ENCODE measurements at regions not wholly inside any gene's neighbourhood (a gene's known extent, or its start where the extent isn't known, plus 50 kb on each side); places are given as distances from the start of the nearest gene placed in this dataset.

- H3K27ac ChIP-seq: no peak overlapping the region
- TF ChIP-seq CTCF (IDR thresholded peaks at IDR 0.05): no peak
- DNase-seq (ENCODE audit: low spot score): no peak
- H3K4me3 ChIP-seq: no peak overlapping the region
Measured at GRCh38 chr21:31553461-31553860, 106.0 kb upstream of the SOD1 start.

- Histone ChIP-seq H3K27ac (no peak overlapping the region), H3K4me3 (no peak overlapping the region)
- TF ChIP-seq CTCF (IDR thresholded peaks at IDR 0.05): no peak
- no peak for DNase-seq (ENCODE audit: low spot score)
Measured at GRCh38 chr21:31552826-31553225, 106.7 kb upstream of the SOD1 start.

- no peak overlapping the region for H3K4me3 ChIP-seq
- no peak overlapping the region for H3K27ac ChIP-seq
- no peak for TF ChIP-seq CTCF (IDR thresholded peaks at IDR 0.05)
- DNase-seq (ENCODE audit: low spot score): no peak
Measured at GRCh38 chr21:31550070-31550469, 109.4 kb upstream of the SOD1 start.

- DNase-seq (ENCODE audit: low spot score): no peak
- no peak for TF ChIP-seq CTCF (IDR thresholded peaks at IDR 0.05)
- H3K4me3 ChIP-seq: no peak overlapping the region
Measured at GRCh38 chr21:31548688-31549087, 110.8 kb upstream of the SOD1 start.

GRCh38 chr21:31546443-31547170 lies 112.9 kb upstream of the SOD1 start:
- no peak for TF ChIP-seq CTCF (IDR thresholded peaks at IDR 0.05)
- Histone ChIP-seq H3K27ac (no peak overlapping the region), H3K4me3 (no peak overlapping the region)
- no peak for DNase-seq (ENCODE audit: low spot score)

More at GRCh38 chr21:31548688-31549087, 110.8 kb upstream of the SOD1 start:
- no peak overlapping the region for H3K27ac ChIP-seq

- H3K4me3 ChIP-seq: no peak overlapping the region
- TF ChIP-seq CTCF (IDR thresholded peaks at IDR 0.05): no peak
- H3K27ac ChIP-seq: no peak overlapping the region
- DNase-seq (ENCODE audit: low spot score): no peak
Measured at GRCh38 chr21:31545036-31545435, 114.5 kb upstream of the SOD1 start.

GRCh38 chr21:31543191-31543590 lies 116.3 kb upstream of the SOD1 start:
- TF ChIP-seq CTCF (IDR thresholded peaks at IDR 0.05): no peak
- DNase-seq (ENCODE audit: low spot score): no peak
- Histone ChIP-seq H3K27ac (no peak overlapping the region), H3K4me3 (no peak overlapping the region)
